Activated T-cell treated with anti-CD3 and anti-CD28 coated beads, Interleukin-2, amount 50 U/mL, for 24 hours (primary cell): ENCODE measurements at regions not wholly inside any gene's neighbourhood (a gene's known extent, or its start where the extent isn't known, plus 50 kb on each side); places are given as distances from the start of the nearest gene placed in this dataset.

Experiments
- DNase-seq: peaks from one replicate; pipeline ENCODE4 v3.0.0-alpha.2; 2020
- H3K27ac Mint-ChIP-seq: 2 replicates; pipeline ENCODE4 v1.8.0; 2020; ENCODE audit warnings: mild to moderate bottlenecking, mixed read lengths
- H3K27me3 Mint-ChIP-seq: 2 replicates; pipeline ENCODE4 v1.8.0; 2020; ENCODE audit warnings: mixed read lengths
- H3K36me3 Mint-ChIP-seq: 2 replicates; pipeline ENCODE4 v1.8.0; 2020; ENCODE audit warnings: low read depth, mixed read lengths
- H3K4me1 Mint-ChIP-seq: 2 replicates; pipeline ENCODE4 v1.8.0; 2020; ENCODE audit warnings: low read depth, mixed read lengths
- H3K4me3 Mint-ChIP-seq: 2 replicates; pipeline ENCODE4 v1.8.0; 2020; ENCODE audit warnings: mild to moderate bottlenecking, moderate library complexity, mixed read lengths
- H3K9me3 Mint-ChIP-seq: 2 replicates; pipeline ENCODE4 v1.8.0; 2020; ENCODE audit warnings: mixed read lengths

DNA sequence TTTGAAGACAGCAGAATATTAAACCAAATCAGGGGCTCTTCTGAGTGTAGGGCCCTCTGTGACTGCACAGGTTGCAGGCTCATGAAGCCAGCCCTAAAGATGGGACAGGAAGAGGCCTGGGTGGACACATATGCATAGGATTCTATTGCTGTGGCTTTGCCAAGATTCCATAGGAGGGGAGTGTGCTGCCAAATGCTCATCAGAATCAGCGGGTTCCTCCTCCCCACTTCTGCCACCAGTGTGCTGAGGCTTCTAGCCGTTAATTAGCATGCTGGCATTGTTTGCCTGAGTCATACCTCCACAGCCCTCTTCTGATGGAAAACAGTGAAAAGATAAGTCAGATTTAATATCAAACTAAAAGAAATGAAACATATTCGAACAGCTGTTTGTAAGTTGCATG lies 103.9 kb upstream of the TMEFF2 start:
- no peak overlapping the region for H3K4me3 Mint-ChIP-seq
- no peaks in the 10 kb centered on the region for H3K27me3 Mint-ChIP-seq
- no peaks in the 10 kb centered on the region for H3K36me3 Mint-ChIP-seq
- DNase-seq, result no peak
- H3K9me3 Mint-ChIP-seq, result no peaks in the 10 kb centered on the region
- no peak overlapping the region for H3K27ac Mint-ChIP-seq
- H3K4me1 Mint-ChIP-seq, result no peaks in the 10 kb centered on the region

DNA sequence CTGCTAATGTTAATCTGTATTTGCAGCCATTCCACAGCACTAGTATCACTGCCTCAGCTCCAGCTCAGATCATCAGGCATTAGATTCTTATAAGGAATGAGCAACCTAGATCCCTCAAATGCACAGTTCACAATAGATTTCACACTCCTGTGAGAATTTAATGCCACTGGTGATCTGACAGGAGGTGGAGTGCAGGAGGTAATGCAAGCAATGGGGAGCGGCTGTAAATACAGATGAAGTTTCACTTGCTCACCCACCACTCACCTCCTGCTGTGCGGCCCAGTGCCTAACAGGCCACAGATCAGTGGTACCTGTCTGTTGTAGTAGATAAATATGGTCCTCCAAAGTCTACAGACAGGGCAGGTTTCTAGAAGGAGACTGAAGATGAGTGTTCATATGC lies 97.7 kb upstream of the TMEFF2 start:
- no peaks in the 10 kb centered on the region for H3K36me3 Mint-ChIP-seq
- H3K9me3 Mint-ChIP-seq, result no peaks in the 10 kb centered on the region
- DNase-seq, result no peak
- no peak overlapping the region for H3K27ac Mint-ChIP-seq
- H3K4me1 Mint-ChIP-seq, result no peaks in the 10 kb centered on the region
- no peak overlapping the region for H3K4me3 Mint-ChIP-seq
- H3K27me3 Mint-ChIP-seq, result no peaks in the 10 kb centered on the region

DNA sequence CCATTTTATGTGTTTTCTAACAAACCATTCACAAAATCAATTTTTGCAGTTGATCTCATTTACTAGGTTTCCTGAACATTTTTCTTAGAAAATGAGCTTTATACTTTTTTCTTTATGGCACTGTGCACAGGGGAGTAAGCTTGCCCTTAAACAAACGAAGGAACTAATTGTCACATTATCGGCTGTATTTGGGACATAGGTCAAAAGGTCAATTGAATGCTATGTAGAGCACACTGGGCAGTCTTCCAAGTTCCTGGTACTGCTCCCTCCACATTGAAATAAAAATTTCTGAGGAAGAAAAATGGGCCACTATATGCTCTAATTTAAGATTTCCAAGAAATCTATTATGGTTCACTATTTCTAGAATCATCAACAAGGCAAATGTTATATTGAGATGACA lies 93.6 kb upstream of the TMEFF2 start:
- H3K36me3 Mint-ChIP-seq, result no peaks in the 10 kb centered on the region
- no peak overlapping the region for H3K27ac Mint-ChIP-seq
- no peak overlapping the region for H3K4me3 Mint-ChIP-seq
- DNase-seq, result no peak
- no peaks in the 10 kb centered on the region for H3K9me3 Mint-ChIP-seq
- H3K27me3 Mint-ChIP-seq, result no peaks in the 10 kb centered on the region
- no peaks in the 10 kb centered on the region for H3K4me1 Mint-ChIP-seq

- Mint-ChIP-seq H3K4me3 (no peak overlapping the region), H3K4me1 (no peaks in the 10 kb centered on the region), H3K27ac (no peak overlapping the region), H3K36me3 (no peaks in the 10 kb centered on the region), H3K9me3 (no peaks in the 10 kb centered on the region), H3K27me3 (no peaks in the 10 kb centered on the region)
- DNase-seq, result no peak
Observed at GRCh38 chr2:192286093-192286701, 91.5 kb upstream of the TMEFF2 start.

- no peak overlapping the region for H3K4me3 Mint-ChIP-seq
- H3K27ac Mint-ChIP-seq, result no peak overlapping the region
- no peaks in the 10 kb centered on the region for H3K4me1 Mint-ChIP-seq
- H3K27me3 Mint-ChIP-seq, result no peaks in the 10 kb centered on the region
- DNase-seq, result no peak
- H3K36me3 Mint-ChIP-seq, result no peaks in the 10 kb centered on the region
- H3K9me3 Mint-ChIP-seq, result no peaks in the 10 kb centered on the region
Observed at GRCh38 chr2:192283450-192283849, 88.7 kb upstream of the TMEFF2 start.

DNA sequence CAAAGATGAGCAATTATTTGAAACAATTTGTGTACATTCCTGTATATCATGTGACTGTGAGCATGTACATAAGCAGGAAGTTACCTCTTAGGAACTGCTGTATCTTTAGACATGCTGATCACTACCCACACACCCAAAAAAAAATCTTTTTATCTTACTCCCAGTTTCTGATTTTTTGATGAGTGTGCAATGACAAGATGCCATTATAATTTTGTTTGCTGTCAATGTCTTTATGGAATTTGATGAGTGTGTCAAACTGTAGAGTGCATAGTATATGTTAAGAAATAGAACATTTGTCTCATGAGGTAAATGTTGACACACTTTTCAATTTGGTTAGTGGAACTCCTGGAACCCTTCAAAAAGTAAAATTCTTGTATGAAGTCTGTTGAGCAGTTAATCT lies 84.0 kb upstream of the TMEFF2 start:
- H3K36me3 Mint-ChIP-seq, result no peaks in the 10 kb centered on the region
- DNase-seq, result no peak
- H3K9me3 Mint-ChIP-seq, result peaks cover 3% of the 10 kb centered on the region
- no peak overlapping the region for H3K27ac Mint-ChIP-seq
- no peak overlapping the region for H3K4me3 Mint-ChIP-seq
- no peaks in the 10 kb centered on the region for H3K4me1 Mint-ChIP-seq
- peaks cover 3% of the 10 kb centered on the region for H3K27me3 Mint-ChIP-seq

DNA sequence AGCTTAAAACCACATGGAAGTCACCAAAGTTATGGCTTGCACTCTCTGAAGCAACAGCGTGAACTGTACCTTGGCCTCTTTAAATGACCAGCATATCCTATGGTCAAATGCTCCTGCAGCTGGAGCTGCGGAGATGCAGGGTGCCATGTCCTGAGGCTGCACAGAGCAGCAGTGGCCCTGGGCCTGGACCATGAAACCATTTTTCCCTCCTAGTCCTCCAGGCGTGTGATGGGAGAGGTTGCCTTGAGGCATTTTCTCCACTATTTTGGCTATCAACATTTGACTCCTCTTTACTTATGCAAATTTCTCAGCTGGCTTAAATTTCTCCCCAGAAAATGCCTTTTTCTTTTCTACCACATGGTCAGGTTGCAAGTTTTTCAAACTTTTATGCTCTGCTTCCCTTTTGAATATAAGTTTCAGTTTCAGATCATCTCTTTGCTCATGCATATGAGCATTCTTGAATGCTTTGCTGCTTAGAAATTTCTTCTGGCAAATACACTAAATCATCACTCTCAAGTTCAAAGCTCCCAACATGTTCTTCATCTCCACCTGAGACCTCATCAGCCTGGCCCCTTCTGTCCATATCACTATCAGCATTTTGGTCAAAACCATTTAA lies 82.9 kb upstream of the TMEFF2 start:
- no peaks in the 10 kb centered on the region for H3K4me1 Mint-ChIP-seq
- peaks cover 3% of the 10 kb centered on the region for H3K9me3 Mint-ChIP-seq
- no peak for DNase-seq
- peaks cover 3% of the 10 kb centered on the region for H3K27me3 Mint-ChIP-seq
- H3K4me3 Mint-ChIP-seq, result no peak overlapping the region
- H3K36me3 Mint-ChIP-seq, result no peaks in the 10 kb centered on the region
- no peak overlapping the region for H3K27ac Mint-ChIP-seq

GRCh38 chr2:192275632-192276031 lies 80.9 kb upstream of the TMEFF2 start:
- no peaks in the 10 kb centered on the region for H3K4me1 Mint-ChIP-seq
- no peak overlapping the region for H3K27ac Mint-ChIP-seq
- H3K4me3 Mint-ChIP-seq, result no peak overlapping the region
- no peak for DNase-seq
- peaks cover 3% of the 10 kb centered on the region for H3K9me3 Mint-ChIP-seq
- H3K36me3 Mint-ChIP-seq, result no peaks in the 10 kb centered on the region
- peaks cover 3% of the 10 kb centered on the region for H3K27me3 Mint-ChIP-seq

DNA sequence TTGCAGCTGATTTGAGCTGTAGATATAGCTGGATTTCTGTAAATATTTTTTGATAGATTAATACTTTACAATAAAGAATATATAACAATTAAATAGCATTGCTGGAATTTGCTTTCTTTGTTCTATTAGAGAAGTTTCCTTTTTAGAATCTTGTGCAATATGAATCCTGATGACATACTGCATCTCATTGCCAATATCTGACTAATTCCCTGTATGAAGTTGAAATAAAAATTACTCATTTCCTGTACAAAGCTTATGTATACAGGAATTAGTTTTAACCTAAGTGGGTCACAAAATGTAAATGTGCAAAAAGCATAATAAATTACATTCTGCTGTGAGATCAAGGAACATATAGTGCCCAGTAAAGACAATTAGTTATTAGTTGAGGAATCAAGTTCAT lies 72.8 kb upstream of the TMEFF2 start:
- Mint-ChIP-seq H3K4me3 (no peak overlapping the region), H3K9me3 (no peaks in the 10 kb centered on the region), H3K4me1 (no peaks in the 10 kb centered on the region), H3K36me3 (no peaks in the 10 kb centered on the region), H3K27me3 (no peaks in the 10 kb centered on the region), H3K27ac (no peak overlapping the region)
- no peak for DNase-seq

DNA sequence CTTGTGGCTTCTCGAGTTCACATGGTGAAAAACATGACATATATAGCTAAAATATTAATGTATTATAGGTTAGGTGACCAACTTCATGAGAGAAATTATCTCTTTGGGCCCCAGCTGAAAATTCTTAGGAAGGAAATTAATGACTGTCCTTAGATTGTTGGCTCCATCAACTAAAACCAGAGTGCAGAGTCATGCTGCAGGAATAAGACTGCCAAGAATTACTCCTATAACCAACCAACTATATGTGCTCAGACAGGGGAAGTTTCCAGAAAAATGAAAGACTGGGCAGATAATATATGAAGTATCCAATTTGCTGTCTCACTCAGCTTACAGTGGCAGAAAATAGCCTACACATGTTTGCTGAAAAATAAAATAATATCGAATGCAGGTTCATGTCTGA lies 71.0 kb upstream of the TMEFF2 start:
- Mint-ChIP-seq H3K36me3 (no peaks in the 10 kb centered on the region), H3K27me3 (no peaks in the 10 kb centered on the region), H3K4me1 (no peaks in the 10 kb centered on the region), H3K4me3 (no peak overlapping the region), H3K27ac (no peak overlapping the region), H3K9me3 (no peaks in the 10 kb centered on the region)
- DNase-seq, result no peak

DNA sequence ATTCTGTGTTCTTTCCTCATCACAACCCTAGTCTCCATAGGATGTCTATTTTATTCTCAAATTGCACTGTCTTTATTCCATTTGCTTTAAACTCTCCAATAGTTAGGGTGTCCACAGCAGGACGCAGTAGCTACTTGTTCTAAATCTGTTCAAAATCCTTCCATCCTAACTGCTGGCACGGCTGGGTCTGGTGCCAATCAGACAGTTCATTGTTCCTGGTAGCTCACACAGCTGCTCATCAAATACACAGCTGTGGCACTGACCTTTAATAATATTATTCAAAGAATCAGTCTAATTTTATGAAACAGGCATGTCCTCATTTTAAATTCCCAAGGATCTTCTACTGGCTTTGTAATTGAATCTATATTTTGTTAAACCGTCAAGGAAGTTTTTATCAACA lies 59.7 kb upstream of the TMEFF2 start:
- Mint-ChIP-seq H3K36me3 (no peaks in the 10 kb centered on the region), H3K4me3 (no peak overlapping the region), H3K4me1 (no peaks in the 10 kb centered on the region), H3K27ac (no peak overlapping the region), H3K9me3 (no peaks in the 10 kb centered on the region), H3K27me3 (no peaks in the 10 kb centered on the region)
- no peak for DNase-seq

- H3K27me3 Mint-ChIP-seq, result no peaks in the 10 kb centered on the region
- H3K9me3 Mint-ChIP-seq, result no peaks in the 10 kb centered on the region
- no peaks in the 10 kb centered on the region for H3K36me3 Mint-ChIP-seq
- no peak overlapping the region for H3K27ac Mint-ChIP-seq
- no peaks in the 10 kb centered on the region for H3K4me1 Mint-ChIP-seq
- no peak overlapping the region for H3K4me3 Mint-ChIP-seq
- no peak for DNase-seq
Observed at GRCh38 chr2:192253692-192254091, 59.0 kb upstream of the TMEFF2 start.

DNA sequence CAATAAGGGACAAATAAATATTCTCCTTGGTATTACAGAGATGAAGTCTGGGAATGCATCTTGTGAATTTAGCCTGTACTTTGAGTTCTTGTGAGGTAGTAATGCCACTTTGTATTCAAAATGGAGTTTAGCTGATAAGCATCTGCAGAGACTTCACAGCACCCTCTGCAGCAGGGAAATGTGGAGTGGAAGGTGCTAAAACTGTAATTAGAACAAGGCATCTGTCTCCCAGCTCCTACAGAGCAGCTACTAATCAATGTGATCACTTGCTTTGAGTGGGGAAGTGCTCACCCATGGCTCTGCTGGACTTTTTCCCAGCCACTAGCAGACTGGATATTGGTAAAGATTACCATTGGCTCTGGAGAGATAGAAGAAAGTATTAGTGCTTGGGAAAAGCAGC lies 56.2 kb upstream of the TMEFF2 start:
- H3K4me1 Mint-ChIP-seq, result no peaks in the 10 kb centered on the region
- no peaks in the 10 kb centered on the region for H3K9me3 Mint-ChIP-seq
- H3K27me3 Mint-ChIP-seq, result no peaks in the 10 kb centered on the region
- DNase-seq, result no peak
- H3K36me3 Mint-ChIP-seq, result no peaks in the 10 kb centered on the region
- no peak overlapping the region for H3K4me3 Mint-ChIP-seq
- H3K27ac Mint-ChIP-seq, result no peak overlapping the region

DNA sequence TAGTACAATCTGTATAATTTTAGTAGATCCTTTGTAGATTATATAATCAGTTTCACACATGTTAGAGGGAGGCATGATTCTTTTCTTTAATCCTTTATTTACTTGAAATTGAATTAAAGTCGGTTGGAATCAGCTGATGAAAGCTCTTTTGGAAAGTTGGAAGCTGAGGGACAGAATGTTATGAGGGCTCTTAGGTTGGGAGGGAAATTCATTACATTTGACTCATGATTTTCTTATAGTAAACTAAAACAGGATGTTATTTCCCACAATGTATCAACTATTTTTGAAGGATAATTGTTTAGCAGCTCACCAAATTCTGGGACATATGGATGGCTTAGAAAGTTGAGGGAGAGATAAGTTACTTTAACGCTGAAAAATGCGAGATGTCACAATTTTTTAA lies 52.7 kb upstream of the TMEFF2 start:
- Mint-ChIP-seq H3K9me3 (no peaks in the 10 kb centered on the region), H3K27me3 (no peaks in the 10 kb centered on the region), H3K36me3 (no peaks in the 10 kb centered on the region), H3K4me1 (no peaks in the 10 kb centered on the region), H3K27ac (no peak overlapping the region), H3K4me3 (no peak overlapping the region)
- DNase-seq, result no peak

GRCh38 chr2:192246297-192246696 lies 51.6 kb upstream of the TMEFF2 start:
- Mint-ChIP-seq H3K27me3 (peaks cover 3% of the 10 kb centered on the region), H3K36me3 (no peaks in the 10 kb centered on the region), H3K27ac (no peak overlapping the region), H3K9me3 (no peaks in the 10 kb centered on the region), H3K4me1 (no peaks in the 10 kb centered on the region), H3K4me3 (no peak overlapping the region)
- no peak for DNase-seq

- Mint-ChIP-seq H3K9me3 (no peaks in the 10 kb centered on the region), H3K27me3 (peaks cover 3% of the 10 kb centered on the region), H3K27ac (no peak overlapping the region), H3K4me1 (no peaks in the 10 kb centered on the region), H3K36me3 (no peaks in the 10 kb centered on the region), H3K4me3 (no peak overlapping the region)
- DNase-seq, result no peak
Observed at GRCh38 chr2:192245329-192245728, 50.6 kb upstream of the TMEFF2 start.
